Osteocyte (in vitro differentiated cells): ENCODE measurements at regions not wholly inside any gene's neighbourhood (a gene's known extent, or its start where the extent isn't known, plus 50 kb on each side); places are given as distances from the start of the nearest gene placed in this dataset.

Experiments
- DNase-seq: peaks from one replicate; pipeline ENCODE4 v3.0.0; 2021; ENCODE audit warnings: mixed read lengths; ENCODE audit not compliant: unreplicated experiment; ENCODE audit errors: extremely low spot score
- H3K27ac Mint-ChIP-seq: one replicate; pipeline ENCODE4 v1.8.0; 2021; ENCODE audit warnings: mild to moderate bottlenecking, mixed read lengths; ENCODE audit not compliant: unreplicated experiment
- H3K27me3 Mint-ChIP-seq: one replicate; pipeline ENCODE4 v1.8.0; 2021; ENCODE audit warnings: mixed read lengths; ENCODE audit not compliant: unreplicated experiment
- H3K36me3 Mint-ChIP-seq: one replicate; pipeline ENCODE4 v1.8.0; 2021; ENCODE audit warnings: mixed read lengths; ENCODE audit not compliant: unreplicated experiment
- H3K4me1 Mint-ChIP-seq: one replicate; pipeline ENCODE4 v1.8.0; 2021; ENCODE audit warnings: mixed read lengths; ENCODE audit not compliant: unreplicated experiment
- H3K4me3 Mint-ChIP-seq: one replicate; pipeline ENCODE4 v1.8.0; 2021; ENCODE audit warnings: mild to moderate bottlenecking, moderate library complexity, mixed read lengths; ENCODE audit not compliant: unreplicated experiment
- H3K9me3 Mint-ChIP-seq: one replicate; pipeline ENCODE4 v1.8.0; 2021; ENCODE audit warnings: mixed read lengths; ENCODE audit not compliant: unreplicated experiment
- CTCF ChIP-seq: fragments of 200-600 bp; sonication (generic); IDR thresholded peaks from 2 replicates; pipeline ENCODE4 v1.5.0; 2021; ENCODE audit warnings: antibody characterized with exemption, mild to moderate bottlenecking, moderate library complexity

- H3K27ac Mint-ChIP-seq = no peak overlapping the region
- H3K4me1 Mint-ChIP-seq = no peaks in the 10 kb centered on the region
- DNase-seq = no peak
- H3K27me3 Mint-ChIP-seq = peaks cover 7% of the 10 kb centered on the region
- TF ChIP-seq CTCF = no peak
- no peaks in the 10 kb centered on the region for H3K36me3 Mint-ChIP-seq
- no peak overlapping the region for H3K4me3 Mint-ChIP-seq
- H3K9me3 Mint-ChIP-seq = no peaks in the 10 kb centered on the region
Observed at GRCh38 chr4:110798687-110799086, 175.8 kb upstream of the PITX2 start.

GRCh38 chr4:110799211-110799610 is 176.3 kb upstream of the PITX2 start:
- no peaks in the 10 kb centered on the region for H3K9me3 Mint-ChIP-seq
- no peak overlapping the region for H3K27ac Mint-ChIP-seq
- H3K36me3 Mint-ChIP-seq = no peaks in the 10 kb centered on the region
- H3K4me1 Mint-ChIP-seq = no peaks in the 10 kb centered on the region
- no peak for TF ChIP-seq CTCF
- no peak for DNase-seq
- peaks cover 7% of the 10 kb centered on the region for H3K27me3 Mint-ChIP-seq
- no peak overlapping the region for H3K4me3 Mint-ChIP-seq

- DNase-seq = no peak
- H3K27me3 Mint-ChIP-seq = peaks cover 7% of the 10 kb centered on the region
- no peak overlapping the region for H3K4me3 Mint-ChIP-seq
- no peaks in the 10 kb centered on the region for H3K36me3 Mint-ChIP-seq
- H3K27ac Mint-ChIP-seq = no peak overlapping the region
- TF ChIP-seq CTCF = no peak
- no peaks in the 10 kb centered on the region for H3K4me1 Mint-ChIP-seq
- no peaks in the 10 kb centered on the region for H3K9me3 Mint-ChIP-seq
Observed at GRCh38 chr4:110801591-110801990, 178.7 kb upstream of the PITX2 start.

- no peak overlapping the region for H3K4me3 Mint-ChIP-seq
- H3K27ac Mint-ChIP-seq = no peak overlapping the region
- H3K36me3 Mint-ChIP-seq = no peaks in the 10 kb centered on the region
- no peak for TF ChIP-seq CTCF
- no peaks in the 10 kb centered on the region for H3K4me1 Mint-ChIP-seq
- DNase-seq = no peak
- no peaks in the 10 kb centered on the region for H3K9me3 Mint-ChIP-seq
- H3K27me3 Mint-ChIP-seq = peaks cover 2% of the 10 kb centered on the region
Observed at GRCh38 chr4:110808351-110808878, 185.5 kb upstream of the PITX2 start.

GRCh38 chr4:110815950-110816349 is 193.1 kb upstream of the PITX2 start:
- Mint-ChIP-seq H3K4me1 (no peaks in the 10 kb centered on the region), H3K9me3 (no peaks in the 10 kb centered on the region), H3K27me3 (peaks cover 2% of the 10 kb centered on the region), H3K36me3 (no peaks in the 10 kb centered on the region), H3K27ac (no peak overlapping the region), H3K4me3 (no peak overlapping the region)
- DNase-seq = no peak
- no peak for TF ChIP-seq CTCF
